Neural crest cell (in vitro differentiated cells): ENCODE measurements at regions not wholly inside any gene's neighbourhood (a gene's known extent, or its start where the extent isn't known, plus 50 kb on each side); places are given as distances from the start of the nearest gene placed in this dataset.

Experiments
- DNase-seq: peaks from one replicate; pipeline ENCODE4 v3.0.0; 2021; ENCODE audit warnings: low read depth, mixed read lengths, low spot score
- H3K27ac Mint-ChIP-seq: one replicate; pipeline ENCODE4 v1.8.0; 2021; ENCODE audit warnings: mild to moderate bottlenecking, mixed read lengths; ENCODE audit not compliant: unreplicated experiment
- H3K27me3 Mint-ChIP-seq: 2 replicates; pipeline ENCODE4 v1.8.0; 2021; ENCODE audit warnings: low read depth, mild to moderate bottlenecking, mixed read lengths
- H3K36me3 Mint-ChIP-seq: 2 replicates; pipeline ENCODE4 v1.8.0; 2021; ENCODE audit warnings: low read depth, mild to moderate bottlenecking, mixed read lengths
- H3K4me1 Mint-ChIP-seq: 2 replicates; pipeline ENCODE4 v1.8.0; 2021; ENCODE audit warnings: mixed read lengths
- H3K4me3 Mint-ChIP-seq: one replicate; pipeline ENCODE4 v1.8.0; 2021; ENCODE audit warnings: mild to moderate bottlenecking, mixed read lengths
- H3K9me3 Mint-ChIP-seq: 2 replicates; pipeline ENCODE4 v1.8.0; 2021; ENCODE audit warnings: mixed read lengths
- CTCF ChIP-seq: fragments of 200-600 bp; sonication (generic); conservative IDR thresholded peaks from 2 replicates; pipeline ENCODE4 v1.5.0; 2021; ENCODE audit warnings: antibody characterized with exemption, mild to moderate bottlenecking

GRCh38 chr11:71356280-71356876 is 91.8 kb downstream of the DHCR7 start:
- Mint-ChIP-seq H3K9me3 (peaks cover 6% of the 10 kb centered on the region), H3K27me3 (peaks cover 17% of the 10 kb centered on the region), H3K36me3 (no peaks in the 10 kb centered on the region), H3K4me3 (no peak overlapping the region), H3K27ac (no peak overlapping the region), H3K4me1 (no peaks in the 10 kb centered on the region)
- no peak for DNase-seq
- no peak for TF ChIP-seq CTCF

- no peak for TF ChIP-seq CTCF
- H3K36me3 Mint-ChIP-seq: no peaks in the 10 kb centered on the region
- no peak overlapping the region for H3K4me3 Mint-ChIP-seq
- H3K9me3 Mint-ChIP-seq: peaks cover 6% of the 10 kb centered on the region
- no peak overlapping the region for H3K27ac Mint-ChIP-seq
- DNase-seq: no peak
- H3K4me1 Mint-ChIP-seq: no peaks in the 10 kb centered on the region
- H3K27me3 Mint-ChIP-seq: peaks cover 17% of the 10 kb centered on the region
Observed at GRCh38 chr11:71355281-71355680, 92.9 kb downstream of the DHCR7 start.

- no peak for TF ChIP-seq CTCF
- H3K4me1 Mint-ChIP-seq: no peaks in the 10 kb centered on the region
- peaks cover 6% of the 10 kb centered on the region for H3K9me3 Mint-ChIP-seq
- DNase-seq: no peak
- H3K27me3 Mint-ChIP-seq: peaks cover 17% of the 10 kb centered on the region
- no peak overlapping the region for H3K4me3 Mint-ChIP-seq
- no peak overlapping the region for H3K27ac Mint-ChIP-seq
- no peaks in the 10 kb centered on the region for H3K36me3 Mint-ChIP-seq
Observed at GRCh38 chr11:71354394-71355105, 93.6 kb downstream of the DHCR7 start.

- no peak for TF ChIP-seq CTCF
- Mint-ChIP-seq H3K9me3 (no peaks in the 10 kb centered on the region), H3K4me3 (no peak overlapping the region), H3K27me3 (peaks cover 18% of the 10 kb centered on the region), H3K36me3 (no peaks in the 10 kb centered on the region), H3K27ac (no peak overlapping the region), H3K4me1 (no peaks in the 10 kb centered on the region)
- no peak for DNase-seq
Observed at GRCh38 chr11:71352748-71353147, 95.4 kb downstream of the DHCR7 start.

- Mint-ChIP-seq H3K27ac (no peak overlapping the region), H3K9me3 (no peaks in the 10 kb centered on the region), H3K36me3 (no peaks in the 10 kb centered on the region), H3K4me1 (no peaks in the 10 kb centered on the region), H3K27me3 (peaks cover 23% of the 10 kb centered on the region), H3K4me3 (no peak overlapping the region)
- no peak for TF ChIP-seq CTCF
- no peak for DNase-seq
Observed at GRCh38 chr11:71352226-71352625, 96.0 kb downstream of the DHCR7 start.
